Gastroesophageal sphincter (tissue), 2 donors: ENCODE measurements at regions not wholly inside any gene's neighbourhood (a gene's known extent, or its start where the extent isn't known, plus 50 kb on each side); places are given as distances from the start of the nearest gene placed in this dataset.

Experiments used
- POLR2A ChIP-seq, 2 donors: fragments of 450-650 bp; IDR thresholded peaks; one replicate each; pipeline ENCODE4 v1.6.1; 2017; ENCODE audit warnings: antibody characterized with exemption in 2 of 2, mild to moderate bottlenecking in 2 of 2, moderate library complexity in 1 of 2
- POLR2AphosphoS5 ChIP-seq: sonication (generic); formaldehyde crosslinking; IDR thresholded peaks from one replicate; pipeline ENCODE4 v1.6.1; 2017; ENCODE audit warnings: antibody characterized with exemption

- TF ChIP-seq POLR2A (IDR thresholded peaks at IDR 0.05): no peak
- TF ChIP-seq POLR2AphosphoS5: no peak
Observed at GRCh38 chr2:200216310-200216709, 90.2 kb upstream of the SPATS2L start.
